Endothelial cell of umbilical vein (primary cell): ENCODE measurements at regions not wholly inside any gene's neighbourhood (a gene's known extent, or its start where the extent isn't known, plus 50 kb on each side); places are given as distances from the start of the nearest gene placed in this dataset.

ENCODE experiments used
- BruUV-seq: library from RNA; stranded (reverse); fragments of 400-500 nt; replicated peaks from 2 replicates; lab custom pipeline; 2021; lab: Mats Ljungman, UMichigan
- CTCF ChIA-PET: fragments of 300-600, 350-600 bp; sonication (Branson Sonifier 250); formaldehyde crosslinking; loops from one replicate; lab custom pipeline; 2021; ENCODE audit warnings: antibody characterized with exemption, inconsistent platforms; lab: Charles Lee
- POLR2A ChIA-PET: fragments of 300-600, 350-600 bp; sonication (Branson Sonifier 250); formaldehyde crosslinking; loops from one replicate; lab custom pipeline; 2021; ENCODE audit warnings: antibody characterized with exemption, inconsistent platforms; lab: Charles Lee
- DNase-seq: peaks from one replicate; pipeline ENCODE4 v3.0.0-alpha.2; 2011; ENCODE audit warnings: low read depth, low spot score
- FAIRE-seq: peaks from 2 replicates; lab custom pipeline; 2011; peaks lifted over from hg19 to GRCh38; lab: Jason Lieb, UNC
- H2AFZ ChIP-seq: 2 replicates; pipeline ENCODE4 v1.6.0; 2012; ENCODE audit warnings: low read depth, low read length, control low read depth, inconsistent platforms
- H3K27ac ChIP-seq: 2 replicates; pipeline ENCODE4 v1.5.1; 2011; ENCODE audit warnings: low read depth, mild to moderate bottlenecking, control low read depth, low read length, moderate library complexity; ENCODE audit not compliant: insufficient read depth
- H3K27me3 ChIP-seq, 2 experiments: 2 replicates each; pipeline versions ENCODE4 v1.6.0 to v1.6.1; 2011; ENCODE audit warnings: low read length in 2 of 2, mixed read lengths in 1 of 2; ENCODE audit not compliant: control insufficient read depth in 2 of 2, insufficient read depth in 2 of 2
- H3K36me3 ChIP-seq, 2 experiments: 2 replicates in 1 of 2; 3 replicates in 1 of 2; pipeline ENCODE4 v1.5.1; 2011; ENCODE audit warnings: low read length in 2 of 2, mild to moderate bottlenecking in 1 of 2, moderate library complexity in 1 of 2; ENCODE audit not compliant: control insufficient read depth in 2 of 2, insufficient read depth in 2 of 2; ENCODE audit errors: extremely low read depth in 1 of 2
- H3K4me1 ChIP-seq: 3 replicates; pipeline ENCODE4 v1.5.1; 2011; ENCODE audit warnings: mild to moderate bottlenecking, low read length; ENCODE audit not compliant: control insufficient read depth, insufficient read depth; ENCODE audit errors: extremely low read depth
- H3K4me2 ChIP-seq: 2 replicates; pipeline ENCODE4 v1.6.1; 2011; ENCODE audit warnings: low read length, control low read depth, mixed read lengths; ENCODE audit not compliant: insufficient read depth
- H3K4me3 ChIP-seq, 3 experiments: fragments of 200-600 bp in 1 of 3; sonication (generic), shearing (Covaris generic) in 1 of 3; replicated peaks in 1 of 3; 2 replicates each; pipeline ENCODE4 v1.5.1; 2011 to 2016; ENCODE audit warnings: control low read depth in 3 of 3, low read length in 3 of 3, mild to moderate bottlenecking in 2 of 3, inconsistent platforms in 1 of 3, low read depth in 1 of 3, moderate library complexity in 1 of 3; ENCODE audit not compliant: insufficient read depth in 1 of 3
- H3K79me2 ChIP-seq: 2 replicates; pipeline ENCODE4 v1.6.0; 2012; ENCODE audit warnings: low read length, inconsistent platforms; ENCODE audit not compliant: control insufficient read depth, insufficient read depth
- H3K9ac ChIP-seq: replicated peaks from 2 replicates; pipeline ENCODE3; 2011; ENCODE audit warnings: low read length, control low read depth; ENCODE audit not compliant: insufficient read depth; ENCODE audit errors: extremely low read depth
- H3K9me1 ChIP-seq: replicated peaks from 3 replicates; pipeline ENCODE4 v1.6.0; 2011; ENCODE audit warnings: mild to moderate bottlenecking, low read length; ENCODE audit not compliant: control insufficient read depth, insufficient read depth; ENCODE audit errors: extremely low read depth
- H3K9me3 ChIP-seq: replicated peaks from 2 replicates; pipeline ENCODE4 v1.5.1; 2012; ENCODE audit warnings: low read length, inconsistent platforms; ENCODE audit not compliant: control insufficient read depth, insufficient read depth
- H4K20me1 ChIP-seq: replicated peaks from 2 replicates; pipeline ENCODE3; 2011; ENCODE audit warnings: mild to moderate bottlenecking, low read length; ENCODE audit not compliant: control insufficient read depth, insufficient read depth; ENCODE audit errors: extremely low read depth
- CTCF ChIP-seq, 2 donors: IDR thresholded peaks; 1 replicate in 1 of 2; 2 replicates in 1 of 2; pipeline ENCODE4 v1.5.1; 2011; ENCODE audit warnings: low read length in 2 of 2, mild to moderate bottlenecking in 2 of 2, moderate library complexity in 2 of 2, control low read depth in 1 of 2, inconsistent platforms in 1 of 2, low read depth in 1 of 2; ENCODE audit not compliant: insufficient read depth in 1 of 2; ENCODE audit errors: extremely low read depth in 1 of 2
- EZH2 ChIP-seq: IDR thresholded peaks from 2 replicates; pipeline ENCODE4 v1.6.1; 2012; ENCODE audit warnings: borderline replicate concordance, low read depth, mild to moderate bottlenecking, moderate library complexity, low read length, inconsistent platforms; ENCODE audit not compliant: severe bottlenecking
- FOS ChIP-seq: IDR thresholded peaks from 2 replicates; pipeline ENCODE4 v1.6.1; 2011; ENCODE audit warnings: mild to moderate bottlenecking, low read length, moderate library complexity, borderline replicate concordance; ENCODE audit not compliant: insufficient read depth
- GATA2 ChIP-seq: IDR thresholded peaks from 2 replicates; pipeline ENCODE4 v1.7.0; 2011; ENCODE audit warnings: low read depth, mild to moderate bottlenecking, moderate library complexity, mixed read lengths, low read length; ENCODE audit not compliant: insufficient read length, insufficient read depth
- JUN ChIP-seq: IDR thresholded peaks from 2 replicates; pipeline ENCODE4 v1.6.1; 2011; ENCODE audit warnings: borderline replicate concordance, low read depth; ENCODE audit not compliant: insufficient read length, insufficient read depth
- MAX ChIP-seq: IDR thresholded peaks from 2 replicates; pipeline ENCODE4 v1.6.1; 2011; ENCODE audit not compliant: insufficient read depth, insufficient read length
- MYC ChIP-seq: IDR thresholded peaks from one replicate; pipeline ENCODE4 v1.6.1; 2011; ENCODE audit warnings: mild to moderate bottlenecking, low read depth, low read length
- POLR2A ChIP-seq: IDR thresholded peaks from 2 replicates; pipeline ENCODE4 v1.6.1; 2012; ENCODE audit warnings: low read depth, mild to moderate bottlenecking, control low read depth, low read length
- POLR2AphosphoS5 ChIP-seq: IDR thresholded peaks from 2 replicates; pipeline ENCODE4 v1.6.1; 2012; ENCODE audit warnings: low read depth, mild to moderate bottlenecking, control low read depth, low read length, moderate library complexity; ENCODE audit not compliant: insufficient read depth
- dilution Hi-C: fragments of 300-500 bp; cut with MboI; formaldehyde crosslinking; loops from one replicate; pipeline ENCODE4 v1.15.0; 2019; ENCODE audit warnings: low sequenced_read_pairs; ENCODE audit not compliant: extremely low pct_ligation_motif_present
- intact Hi-C: fragments of 100-400 bp; cut with micrococcal nuclease; formaldehyde crosslinking; loops from one replicate; pipeline ENCODE4 v1.10.0; 2022

GRCh38 chr16:35255186-35255803 is 1795.9 kb downstream of the TP53TG3F start:
- CTCF ChIA-PET = no interaction called here
- H3K79me2 ChIP-seq = no peaks in the 10 kb centered on the region
- dilution Hi-C loops = no loop called here
- H3K4me2 ChIP-seq = no peak overlapping the region
- H2AFZ ChIP-seq = no peak overlapping the region
- H3K9me1 ChIP-seq = no peaks in the 10 kb centered on the region
- TF ChIP-seq GATA2 (no peak), JUN (no peak), POLR2A (no peak), FOS (no peak), MYC (no peak), MAX (no peak), EZH2 (no peak), POLR2AphosphoS5 (no peak), CTCF (IDR thresholded peaks at IDR 0.05; ENCODE audit: extremely low read depth in 1 of 2, insufficient read depth in 1 of 2, low read depth in 1 of 2, low read length in 2 of 2) (no peak)
- no peaks in the 10 kb centered on the region for H3K4me1 ChIP-seq
- no peaks in the 10 kb centered on the region for H3K27me3 ChIP-seq
- H3K27ac ChIP-seq = no peak overlapping the region
- FAIRE-seq = no peak
- no peaks in the 10 kb centered on the region for H4K20me1 ChIP-seq
- peaks cover 4% of the 10 kb centered on the region for H3K9me3 ChIP-seq
- DNase-seq = no peak
- no TSS peak for BruUV-seq
- H3K36me3 ChIP-seq = no peaks in the 10 kb centered on the region
- no peak overlapping the region for H3K4me3 ChIP-seq
- H3K9ac ChIP-seq = no peak overlapping the region
- intact Hi-C loops = no loop called here
- POLR2A ChIA-PET = no interaction called here
